Left forelimb (tissue), 1 donor: ENCODE measurements at regions not wholly inside any gene's neighbourhood (a gene's known extent, or its start where the extent isn't known, plus 50 kb on each side); places are given as distances from the start of the nearest gene placed in this dataset.

Experiments
- DNase-seq: peaks from one replicate; pipeline ENCODE4 v3.0.0-alpha.2; 2018; ENCODE audit warnings: low spot score

DNA sequence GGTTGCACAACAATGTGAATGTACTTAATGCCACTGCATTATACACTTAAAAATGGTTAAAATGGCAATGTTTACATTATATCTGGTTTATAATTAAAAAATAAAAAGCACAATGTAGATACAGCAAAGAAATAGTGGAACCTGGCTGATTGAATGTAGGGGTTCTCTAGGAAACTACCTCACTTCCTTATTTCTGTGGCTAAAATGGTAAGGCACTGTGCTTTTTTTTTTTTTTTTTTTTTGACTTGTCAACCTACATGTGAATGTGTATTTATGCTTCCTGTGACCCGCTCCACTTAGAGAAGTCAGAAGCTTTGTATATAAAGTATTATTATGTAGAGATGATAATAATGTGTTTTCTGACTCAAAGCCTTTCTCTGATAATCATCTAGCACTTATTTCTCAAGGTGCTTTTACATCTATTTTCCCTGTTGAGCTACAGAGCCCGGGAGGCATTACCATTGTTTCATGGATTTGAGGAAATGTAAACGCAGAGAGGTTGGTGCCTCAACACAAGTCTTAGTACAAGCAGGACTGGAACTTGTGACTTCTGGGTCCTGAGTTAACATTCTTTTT is 55.0 kb downstream of the SOX4 start:
- DNase-seq: no peak

DNA sequence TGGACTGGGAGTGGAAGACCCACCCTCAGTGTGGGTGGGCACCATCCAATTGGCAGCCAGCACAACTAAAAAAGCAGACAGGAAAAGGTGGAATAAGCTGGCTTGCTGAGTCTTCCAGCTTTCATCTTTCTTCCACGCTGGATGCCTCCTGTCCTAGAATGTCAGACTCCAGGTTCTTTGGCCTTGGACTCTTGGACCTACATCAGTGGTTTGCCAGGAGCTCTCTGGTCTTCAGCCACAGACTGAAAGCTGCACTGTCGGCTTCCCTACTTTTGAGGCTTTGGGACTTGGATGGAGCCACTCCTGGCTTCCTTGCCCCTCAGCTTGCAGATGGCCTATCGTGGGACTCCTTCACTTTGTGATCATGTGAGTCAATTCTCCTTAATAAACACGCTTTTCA is 59.8 kb downstream of the SOX4 start:
- no peak for DNase-seq

DNA sequence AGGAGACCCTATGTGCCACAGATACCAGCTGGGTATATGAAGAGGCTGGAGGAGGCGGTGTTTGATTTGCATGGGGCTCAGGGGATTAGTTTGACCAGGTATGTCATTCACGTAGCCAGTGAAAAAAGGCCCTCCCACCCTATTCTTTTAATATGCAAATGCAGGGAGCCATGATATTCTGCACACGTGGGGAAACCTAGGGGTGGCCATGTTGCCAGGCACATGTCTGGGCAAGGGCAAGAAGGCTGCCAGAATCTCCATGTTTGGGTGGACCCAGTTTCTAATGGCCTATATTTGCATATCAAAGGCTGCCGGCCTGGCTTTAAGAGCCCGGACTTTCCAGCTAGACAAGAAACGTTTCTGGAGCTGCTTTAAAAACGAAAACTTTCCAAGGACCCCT is 60.4 kb downstream of the SOX4 start:
- no peak for DNase-seq

DNA sequence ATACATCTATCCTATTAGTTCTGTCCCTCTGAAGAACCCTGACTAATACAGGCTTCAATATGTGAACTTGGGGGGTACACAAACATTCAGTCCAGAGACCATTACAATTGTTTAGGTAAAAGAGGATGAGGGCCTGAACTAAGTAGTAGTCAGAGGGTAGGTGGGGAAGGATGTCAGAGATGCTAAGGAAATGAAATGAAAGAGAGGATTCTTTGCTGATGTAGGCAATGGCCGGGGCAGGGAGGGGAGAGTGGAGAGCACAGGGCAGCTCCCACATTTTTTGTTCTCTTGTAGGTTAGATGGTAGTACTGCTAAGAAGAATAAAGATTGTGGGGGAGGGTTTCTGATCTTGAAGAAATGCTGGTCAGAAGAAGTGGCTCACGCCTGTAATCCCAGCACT is 60.8 kb downstream of the SOX4 start:
- DNase-seq: no peak

DNA sequence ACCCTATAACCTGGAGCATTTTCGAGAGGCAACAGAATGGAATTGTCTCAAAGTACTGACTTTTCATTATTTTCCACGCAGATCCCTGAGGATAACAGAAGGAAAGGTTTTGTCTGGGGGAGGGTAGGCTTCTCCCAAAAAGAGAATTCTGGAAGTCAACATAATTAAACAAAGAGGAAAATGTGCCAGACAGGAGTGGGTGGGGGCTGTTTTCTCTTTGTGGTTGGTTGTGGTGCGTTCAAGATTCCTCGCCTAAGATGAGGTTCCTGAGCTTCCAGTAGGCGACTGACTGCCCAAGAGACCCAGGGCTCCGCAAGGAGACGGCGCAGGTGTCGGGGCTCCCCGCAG is 70.4 kb downstream of the SOX4 start:
- no peak for DNase-seq

DNA sequence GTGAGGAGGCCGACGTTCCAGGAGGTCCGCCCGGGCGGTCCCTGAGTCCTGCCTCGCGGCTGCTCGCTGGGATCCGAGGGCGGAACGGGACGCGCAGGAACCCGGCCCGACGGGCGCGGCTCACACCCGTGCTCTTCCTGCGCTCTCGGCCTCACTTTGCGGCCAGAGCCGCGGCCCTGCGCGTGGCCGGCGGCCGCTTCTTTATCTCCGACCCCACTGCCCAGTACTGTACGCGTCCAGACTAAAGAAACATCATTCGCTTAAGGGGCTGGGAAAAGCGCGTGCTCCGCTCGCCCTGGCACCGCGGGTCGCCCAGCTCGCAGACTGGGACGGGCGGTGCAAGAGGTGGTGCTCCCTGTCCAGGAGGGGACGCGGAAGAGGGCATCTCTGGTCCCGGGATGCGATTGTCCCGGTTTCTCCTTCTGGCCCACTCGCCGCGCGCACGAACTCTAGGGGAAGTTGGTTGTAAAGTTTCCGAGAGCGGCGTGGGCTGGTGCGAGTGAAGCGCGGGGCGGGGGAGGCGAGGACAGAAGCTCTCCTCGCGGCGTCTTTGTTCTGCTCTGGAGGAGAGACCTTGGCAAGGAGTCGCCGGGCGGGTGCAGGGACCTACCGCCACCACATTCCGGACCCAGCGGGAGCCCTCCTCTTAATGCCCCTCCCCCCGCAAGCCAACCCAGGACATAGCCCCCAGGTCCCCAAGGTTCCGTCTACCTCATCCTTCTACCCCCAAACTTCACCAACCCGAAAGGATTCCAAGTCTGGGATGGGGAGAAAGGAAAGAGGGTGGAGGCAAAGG is 71.0 kb downstream of the SOX4 start:
- peak; percentile 72 for DNase-seq

DNA sequence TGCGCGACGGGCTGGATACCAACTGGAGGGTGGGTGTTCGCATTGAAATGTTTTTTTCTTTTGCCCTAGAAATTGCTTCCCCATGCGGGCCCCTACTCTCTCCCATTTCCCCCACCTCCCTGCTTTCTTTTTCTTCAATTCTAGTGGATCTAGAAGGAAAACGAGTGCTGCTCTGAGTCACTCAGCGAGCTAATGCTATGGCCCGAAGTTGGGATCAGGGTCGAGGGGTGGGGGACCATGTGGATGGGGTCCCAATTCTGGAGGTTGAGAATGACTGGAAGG is 71.5 kb downstream of the SOX4 start:
- peak; percentile 71 for DNase-seq

DNA sequence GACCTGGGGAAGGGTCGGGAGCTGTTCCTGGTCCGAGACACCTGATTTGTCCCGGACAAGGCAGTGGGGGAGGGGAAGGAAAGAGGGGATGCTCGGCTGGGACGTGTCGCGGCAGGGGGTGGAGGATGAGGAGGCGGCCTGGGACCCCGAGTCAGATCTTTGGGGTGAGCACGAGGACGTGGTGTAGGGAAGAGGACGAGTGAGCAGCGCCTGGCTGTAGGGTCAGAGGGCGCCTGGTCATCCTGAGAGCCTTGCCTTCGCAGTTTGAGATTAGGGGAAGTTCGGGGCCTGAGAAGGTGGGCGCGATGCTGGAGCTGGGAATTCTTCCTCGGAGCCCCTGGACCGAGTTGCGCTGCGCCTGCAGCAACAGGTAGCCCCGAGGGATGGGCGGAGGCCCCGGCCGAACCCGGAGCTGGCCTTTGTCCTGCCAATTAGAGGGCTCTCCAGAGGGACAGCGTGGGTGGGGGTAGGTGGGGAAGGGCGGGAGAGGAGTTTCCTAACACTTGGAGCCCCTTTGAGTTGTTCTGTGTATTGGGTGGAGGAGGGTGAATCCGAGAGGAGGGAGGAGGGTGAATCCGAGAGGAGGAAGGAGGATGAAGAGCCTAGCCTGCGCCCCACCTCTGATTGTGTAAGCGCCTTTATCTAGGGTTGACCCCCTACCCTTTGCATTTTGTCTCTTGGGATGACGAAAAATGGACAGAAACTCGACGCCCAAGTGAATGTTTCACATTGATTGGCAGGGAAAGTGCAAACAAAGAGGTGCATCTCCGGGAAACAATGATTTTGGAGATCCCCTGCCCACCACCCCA is 72.0 kb downstream of the SOX4 start:
- DNase-seq: peak; percentile 67

DNA sequence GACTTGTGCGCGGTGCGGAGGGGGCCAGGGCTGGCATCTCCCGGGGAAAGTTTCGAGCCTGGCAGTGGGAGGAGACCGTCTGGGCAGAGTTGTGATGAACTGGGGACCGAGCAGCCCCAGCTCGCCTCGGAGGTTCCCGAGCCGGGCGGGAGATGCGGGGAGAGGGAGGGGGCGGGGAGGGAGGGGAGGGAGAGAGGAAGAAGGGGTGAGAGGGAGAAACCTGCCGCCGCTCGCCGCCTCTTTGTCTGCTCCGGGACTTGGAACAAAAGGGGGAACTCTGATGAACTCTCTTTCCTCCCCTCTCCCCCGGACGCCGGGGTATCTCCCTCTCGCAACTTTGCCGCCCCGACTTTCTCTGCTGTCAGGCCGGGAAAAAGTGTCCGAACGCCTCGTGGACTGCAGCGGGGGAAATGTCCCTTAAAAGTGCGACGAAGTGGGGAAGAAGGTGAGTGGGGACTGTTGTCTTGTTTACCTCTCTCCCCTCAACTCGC is 72.7 kb downstream of the SOX4 start:
- peak; percentile 76 for DNase-seq

DNA sequence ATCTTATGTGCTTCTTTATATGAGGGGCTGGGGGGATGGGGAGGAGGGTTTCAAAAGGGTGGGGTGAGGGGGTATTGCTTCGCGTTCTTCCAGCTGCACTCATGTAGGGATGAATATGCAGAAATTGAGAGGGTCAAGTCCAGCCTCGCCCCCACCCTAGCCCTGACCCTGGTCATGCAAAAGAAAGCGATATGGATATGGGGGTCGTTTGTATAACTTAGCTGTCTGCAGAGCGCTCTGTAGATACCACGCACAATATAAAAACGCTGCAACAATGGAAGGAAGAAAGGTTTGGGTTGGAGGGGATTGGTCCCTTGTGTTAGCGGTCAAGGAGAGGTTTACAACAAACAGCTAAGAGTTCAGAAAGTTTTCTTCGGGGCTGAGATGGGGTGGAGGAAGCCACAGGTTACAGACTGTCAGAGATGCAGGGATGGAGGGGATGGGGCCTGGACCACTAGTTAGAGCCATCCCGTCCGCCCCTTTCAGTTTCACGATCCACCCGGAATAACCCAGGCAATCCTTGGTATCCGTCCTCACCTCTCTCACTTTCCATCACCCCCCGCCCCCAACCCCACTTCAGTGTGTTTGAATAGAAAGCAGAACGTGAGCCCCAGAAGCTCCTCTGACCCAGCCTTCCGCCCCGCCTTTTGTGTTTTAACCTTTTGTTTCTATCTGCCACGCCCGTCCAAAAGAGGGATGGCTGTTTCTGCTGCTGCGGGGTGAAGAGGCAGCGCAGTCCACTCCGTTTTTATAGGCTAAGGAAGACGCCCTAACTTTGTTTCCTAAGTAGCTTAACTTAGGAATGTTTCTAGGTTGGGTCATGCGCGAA is 73.5 kb downstream of the SOX4 start:
- DNase-seq: peak; percentile 68

DNA sequence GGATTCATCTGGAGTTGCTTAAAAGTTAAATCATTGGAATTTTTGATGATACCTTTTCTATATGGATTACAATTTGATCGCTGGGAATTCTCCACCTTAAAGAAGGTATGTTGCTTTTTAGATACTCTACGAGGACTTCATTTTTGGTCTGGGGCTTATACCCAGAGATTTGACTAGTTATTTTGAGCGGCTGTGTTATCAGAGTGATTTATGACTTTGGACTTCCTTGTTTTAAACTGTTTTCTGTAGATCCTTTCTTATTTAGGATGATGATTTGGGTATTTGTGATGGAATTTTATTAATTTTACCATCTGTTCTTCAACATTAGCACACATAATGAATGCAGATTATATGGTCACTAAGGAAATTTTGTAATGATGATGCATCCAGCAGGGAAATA is 75.2 kb downstream of the SOX4 start:
- no peak for DNase-seq

DNA sequence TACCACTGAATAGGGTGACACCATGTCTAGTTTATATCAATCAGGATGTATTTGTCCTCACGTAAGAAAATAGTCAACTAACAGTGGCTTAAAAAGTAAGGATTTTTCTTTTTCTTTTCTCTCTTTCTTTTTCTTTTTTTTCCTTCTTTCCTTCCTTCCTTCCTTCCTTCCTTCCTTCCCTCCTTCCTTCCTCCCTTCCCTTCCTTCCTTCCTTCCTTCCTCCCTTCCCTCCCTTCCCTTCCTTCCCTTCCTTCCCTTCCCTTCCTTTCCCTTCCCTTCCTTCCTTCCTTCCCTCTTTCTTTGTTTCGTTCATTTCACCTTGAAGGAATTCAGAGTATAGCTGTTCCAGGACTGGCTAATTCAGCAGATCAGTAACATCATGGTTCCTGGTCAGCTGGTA is 83.2 kb downstream of the SOX4 start:
- DNase-seq: no peak

DNA sequence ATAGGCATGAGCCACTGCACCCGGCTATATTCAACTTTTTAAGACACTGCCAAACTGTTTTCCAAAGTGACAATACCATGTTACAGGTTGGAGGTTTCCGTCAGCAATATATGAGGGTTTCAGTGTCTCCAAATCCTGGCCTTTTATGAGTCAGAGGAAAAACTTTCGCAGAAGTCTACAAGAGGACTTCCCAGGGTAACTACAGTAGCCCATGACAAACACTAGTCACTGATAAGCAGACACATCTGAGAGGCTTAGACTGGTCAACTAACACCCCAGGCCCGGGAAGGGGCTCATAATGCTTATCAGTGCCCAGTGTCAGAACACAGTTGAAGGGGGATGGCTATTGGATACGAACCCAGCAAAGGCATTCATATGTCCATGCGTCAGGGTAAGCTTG is 85.4 kb downstream of the SOX4 start:
- DNase-seq: no peak

DNA sequence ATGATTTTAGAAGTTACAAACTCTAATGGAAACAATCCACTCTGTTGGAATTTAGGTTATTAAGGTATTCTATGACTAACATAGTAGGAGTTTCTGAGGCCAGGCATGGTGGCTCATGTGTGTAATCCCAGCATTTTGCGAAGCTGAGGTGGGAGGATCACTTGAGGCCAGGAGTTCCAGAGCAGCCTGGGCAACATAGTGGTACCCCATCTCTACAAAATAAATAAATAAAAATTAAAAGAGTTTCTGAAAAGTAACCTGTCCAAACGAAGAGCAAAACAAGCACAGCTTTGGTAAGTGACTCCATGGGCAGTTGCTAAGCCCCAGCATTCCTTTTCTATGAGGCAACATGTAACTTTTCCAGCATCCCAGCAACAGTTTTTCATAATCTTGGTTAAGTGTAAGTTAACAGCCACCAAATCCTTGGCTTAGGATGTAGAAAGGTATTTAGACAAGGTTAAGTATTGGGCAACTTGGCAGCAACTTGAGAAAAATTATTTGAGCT is 86.3 kb downstream of the SOX4 start:
- no peak for DNase-seq

DNA sequence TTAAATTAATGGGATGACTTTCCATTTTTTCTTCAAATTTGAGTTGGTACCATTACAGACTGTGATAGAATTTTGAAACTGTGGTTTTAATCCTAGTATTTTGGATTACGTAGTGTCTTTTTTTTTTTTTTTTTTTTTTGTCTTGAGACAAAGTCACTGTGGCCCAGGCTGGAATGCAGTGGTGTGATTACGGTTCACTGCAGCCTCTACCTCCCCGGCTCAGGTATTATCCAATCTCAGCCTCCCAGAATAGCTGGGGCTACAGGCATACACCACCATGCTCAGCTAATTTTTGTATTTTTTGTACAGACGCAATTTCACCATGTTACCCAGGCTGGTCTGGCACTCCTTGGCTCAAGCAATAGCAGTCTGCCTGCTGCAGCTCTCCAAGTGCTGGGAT is 87.1 kb downstream of the SOX4 start:
- DNase-seq: no peak

DNA sequence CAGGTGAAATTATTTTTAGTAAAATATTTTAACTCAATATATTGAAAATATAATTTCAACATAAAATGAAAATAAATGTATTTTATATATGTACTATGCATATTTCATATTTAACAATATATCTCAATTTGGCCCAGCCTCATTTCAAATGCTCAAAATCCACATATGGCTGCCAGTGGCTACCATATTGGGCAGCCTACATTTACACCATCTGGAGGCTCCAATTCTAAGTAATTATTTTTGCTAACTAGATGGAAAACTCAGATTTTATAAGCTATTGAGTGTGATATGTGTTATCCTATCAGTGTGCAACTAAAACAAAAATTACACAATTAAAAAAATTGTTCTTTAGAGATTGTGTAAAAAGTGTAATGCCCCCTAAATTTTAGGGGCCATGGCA is 96.9 kb downstream of the SOX4 start:
- DNase-seq: no peak

DNA sequence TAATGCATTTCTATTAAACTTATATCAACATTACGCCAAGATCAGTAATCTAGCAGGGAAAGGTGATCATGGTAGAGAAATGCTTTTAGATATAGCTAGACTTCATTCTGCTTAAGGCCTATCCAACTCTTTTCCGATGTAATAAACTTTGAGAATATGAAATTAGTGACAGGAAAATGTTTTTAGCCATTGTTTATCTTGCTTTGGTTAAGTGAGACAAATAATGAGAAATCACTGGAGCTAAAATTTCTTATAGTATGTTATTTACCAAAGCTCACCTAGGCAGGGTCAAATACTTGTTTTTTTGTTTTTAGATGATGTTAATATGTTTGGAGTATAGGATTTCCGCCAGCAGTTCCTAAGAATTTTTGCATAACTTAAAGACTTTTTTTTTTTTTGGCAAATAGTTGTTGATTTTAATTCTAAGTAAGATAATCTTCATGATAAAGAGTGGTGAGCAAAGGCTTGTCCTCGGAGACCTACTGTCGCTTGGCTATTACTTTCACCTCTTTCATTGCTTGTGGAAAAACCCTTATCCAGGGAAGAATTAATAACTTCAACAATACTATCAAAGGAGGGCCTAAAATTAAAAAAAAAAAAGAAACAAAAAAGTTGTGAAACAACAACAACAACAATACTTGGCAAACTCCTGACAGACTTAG is 98.3 kb downstream of the SOX4 start:
- no peak for DNase-seq

DNA sequence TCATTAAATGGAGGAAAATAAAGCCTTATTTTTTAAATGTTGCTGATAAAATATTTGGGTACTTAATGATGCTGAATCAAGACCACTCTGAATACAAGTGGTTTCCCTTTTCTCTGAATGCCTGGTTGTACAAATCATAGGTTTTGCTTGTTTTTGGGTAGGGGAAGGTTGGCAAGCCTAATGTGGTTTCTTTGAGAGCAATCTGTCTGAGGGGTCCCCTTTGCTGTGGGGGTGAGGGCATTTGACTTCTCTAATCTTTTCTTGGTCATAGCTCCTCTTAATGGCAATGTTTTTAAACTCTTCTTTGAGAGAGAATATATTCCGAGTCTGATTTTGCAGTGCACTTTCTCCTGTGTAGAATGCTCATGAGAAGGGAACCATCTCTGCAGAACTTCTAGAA is 99.2 kb downstream of the SOX4 start:
- no peak for DNase-seq

DNA sequence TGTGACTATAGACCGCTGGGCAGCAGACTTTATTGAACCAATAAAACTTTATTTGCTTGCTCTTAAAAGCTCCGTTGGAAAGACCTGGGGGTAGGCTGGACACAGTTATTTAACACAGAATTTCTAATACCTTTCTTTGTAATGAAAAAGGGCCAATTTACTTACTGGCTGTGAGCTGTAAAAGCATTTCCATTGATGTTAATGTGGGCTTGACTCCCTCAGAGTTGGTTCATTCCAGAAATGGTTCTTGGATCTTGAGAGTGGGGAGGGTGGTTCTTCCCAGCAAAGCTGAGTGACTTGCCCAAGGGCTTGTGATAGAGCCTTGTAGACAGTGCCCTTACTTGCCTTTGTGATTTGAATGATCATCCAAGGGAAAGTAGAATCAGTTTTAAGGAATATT is 100.6 kb downstream of the SOX4 start:
- DNase-seq: no peak

DNA sequence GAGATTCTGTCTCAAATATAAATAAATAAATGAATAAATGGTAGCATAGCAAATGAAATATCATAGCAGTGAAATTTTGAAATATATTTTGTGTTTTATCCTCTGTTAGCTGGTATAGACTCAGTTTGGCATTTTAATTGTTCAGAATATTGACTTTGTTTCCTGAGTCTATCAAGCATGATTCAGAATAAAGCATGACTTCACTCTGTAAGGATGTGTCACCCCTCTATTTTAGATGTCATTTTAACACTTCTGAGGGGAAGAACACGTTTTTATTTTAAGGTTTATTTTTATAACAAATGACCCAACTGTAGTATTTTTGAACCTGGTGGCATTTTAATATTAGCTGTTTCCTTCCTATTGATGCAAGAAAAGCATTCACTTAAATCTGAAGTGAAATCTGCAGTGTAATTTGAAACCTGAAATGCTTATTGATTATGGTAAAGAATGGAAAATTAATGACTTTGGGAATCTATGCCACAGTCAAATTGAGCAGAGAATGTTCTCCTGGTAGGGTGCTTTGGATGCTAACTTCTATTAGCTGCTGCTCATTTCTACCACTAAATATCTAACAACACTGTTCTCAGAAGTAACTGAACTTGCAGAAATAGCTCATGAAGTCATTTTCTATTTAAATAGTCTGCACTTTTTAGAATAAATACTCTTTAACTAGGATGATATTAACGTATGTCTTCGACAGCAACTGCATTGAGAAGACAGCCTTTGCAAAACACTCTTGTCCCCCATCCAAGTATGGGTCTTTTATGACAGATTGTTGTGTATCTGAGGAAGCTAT is 114.2 kb downstream of the SOX4 start:
- no peak for DNase-seq

DNA sequence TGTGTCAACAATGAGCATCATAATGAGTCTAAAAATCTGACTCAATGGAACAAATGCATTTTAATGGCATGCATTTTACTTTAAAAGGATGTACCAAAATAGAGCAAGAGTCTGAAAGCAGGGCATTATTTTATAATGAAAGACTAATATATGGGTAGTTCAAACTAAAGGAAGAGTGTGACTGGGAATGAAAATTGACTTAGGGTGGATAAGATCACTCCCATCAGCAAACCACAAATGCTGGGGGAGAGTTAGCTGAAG is 114.7 kb downstream of the SOX4 start:
- DNase-seq: no peak
